ENCODE measurements at regions not wholly inside any gene's neighbourhood (a gene's known extent, or its start where the extent isn't known, plus 50 kb on each side); places are given as distances from the start of the nearest gene placed in this dataset.

GRCh38 chr14:29165431-29165830 lies 398.8 kb downstream of the FOXG1 start:
- CTCF ChIA-PET (ENCODE audit: low intra/inter-chr PET ratio): no interaction called here
- no peaks in the 10 kb centered on the region for H3K27me3 ChIP-seq (ENCODE audit: control insufficient read depth in 2 of 2, insufficient read depth in 2 of 2, low read length in 2 of 2)
- FAIRE-seq (no peak), ATAC-seq (no peak), DNase-seq (ENCODE audit: extremely low read depth in 1 of 4, low spot score in 3 of 4) (no peak)
- H3K27ac ChIP-seq (ENCODE audit: extremely low read depth, low read depth, low read length): no peak overlapping the region
- no peak overlapping the region for H2AFZ ChIP-seq (ENCODE audit: low read depth, low read length)
- TF ChIP-seq E2F5 (CRISPR knock-in tag; IDR thresholded peaks at IDR 0.05) (no peak), SAP30 (IDR thresholded peaks at IDR 0.05; ENCODE audit: borderline replicate concordance, insufficient read depth, low read depth, low read length, poor library complexity, severe bottlenecking) (no peak), BMI1 (IDR thresholded peaks at IDR 0.05; ENCODE audit: low read length) (no peak), ZNF778 (CRISPR knock-in tag; IDR thresholded peaks at IDR 0.05) (no peak), ZBTB12 (CRISPR knock-in tag; IDR thresholded peaks at IDR 0.05) (no peak)
- H3K9me3 ChIP-seq (replicated peaks; ENCODE audit: control insufficient read depth, insufficient read depth, low read depth, low read length): no peaks in the 10 kb centered on the region
- H3K4me2 ChIP-seq (ENCODE audit: insufficient read depth, low read length): no peak overlapping the region
- POLR2A ChIA-PET: no interaction called here
- no TSS peak for BruUV-seq (replicated peaks)
- H4K20me1 ChIP-seq (replicated peaks; ENCODE audit: control insufficient read depth, insufficient read depth, low read length): no peaks in the 10 kb centered on the region
- intact Hi-C loops (cut with micrococcal nuclease): no loop called here
- H3K4me3 ChIP-seq: no peak overlapping the region
- in situ Hi-C loops (cut with MboI): no loop called here
- no peaks in the 10 kb centered on the region for H3K4me1 ChIP-seq (replicated peaks in 1 of 2; ENCODE audit: control insufficient read depth in 2 of 2, insufficient read depth in 2 of 2, low read length in 2 of 2)
- no peak overlapping the region for H3K9ac ChIP-seq (ENCODE audit: insufficient read depth in 1 of 2, low read depth in 2 of 2, low read length in 2 of 2)
- H3K36me3 ChIP-seq (ENCODE audit: control insufficient read depth, insufficient read depth, low read length): no peaks in the 10 kb centered on the region
- 0% methylated on average over 1 of the region's 1 CpG for WGBS (ENCODE audit: insufficient coverage, low coverage, missing lambda C conversion rate)
- H3K9me1 ChIP-seq (ENCODE audit: control insufficient read depth, insufficient read depth, low read length): no peaks in the 10 kb centered on the region
- H3K79me2 ChIP-seq (ENCODE audit: control insufficient read depth, insufficient read depth, low read length): no peaks in the 10 kb centered on the region
